NOMO-1 treated with DMSO at 0.1 percent for 48 hours (cell line): ENCODE measurements at regions not wholly inside any gene's neighbourhood (a gene's known extent, or its start where the extent isn't known, plus 50 kb on each side); places are given as distances from the start of the nearest gene placed in this dataset.

Source experiments
- DNase-seq: peaks from one replicate; lab custom pipeline; 2025; ENCODE audit not compliant: unreplicated experiment; lab: John Stamatoyannopoulos, UW

DNA sequence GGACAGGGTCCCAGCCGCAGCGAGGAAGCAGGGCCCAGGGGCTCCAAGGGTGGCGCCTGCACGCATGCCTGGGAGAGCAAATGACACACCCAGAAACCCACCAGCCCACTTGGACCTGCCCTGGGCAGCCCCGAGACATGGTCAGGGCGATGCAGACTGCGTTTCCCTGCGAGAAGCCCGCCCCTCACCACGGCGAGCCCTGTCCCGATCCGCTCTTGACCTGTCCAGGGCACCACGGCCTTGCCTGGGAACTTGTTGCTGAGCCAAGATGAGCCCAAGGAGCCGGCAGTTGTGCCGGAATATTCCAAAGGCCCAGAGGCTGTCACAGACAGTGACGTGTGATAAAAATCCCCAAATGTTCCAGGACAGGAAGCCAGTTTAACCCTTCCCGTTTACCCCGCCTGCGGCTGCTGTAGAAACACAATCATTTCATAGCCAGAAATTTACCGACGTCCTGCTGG lies 78.1 kb downstream of the SIK1 start:
- DNase-seq: no peak

DNA sequence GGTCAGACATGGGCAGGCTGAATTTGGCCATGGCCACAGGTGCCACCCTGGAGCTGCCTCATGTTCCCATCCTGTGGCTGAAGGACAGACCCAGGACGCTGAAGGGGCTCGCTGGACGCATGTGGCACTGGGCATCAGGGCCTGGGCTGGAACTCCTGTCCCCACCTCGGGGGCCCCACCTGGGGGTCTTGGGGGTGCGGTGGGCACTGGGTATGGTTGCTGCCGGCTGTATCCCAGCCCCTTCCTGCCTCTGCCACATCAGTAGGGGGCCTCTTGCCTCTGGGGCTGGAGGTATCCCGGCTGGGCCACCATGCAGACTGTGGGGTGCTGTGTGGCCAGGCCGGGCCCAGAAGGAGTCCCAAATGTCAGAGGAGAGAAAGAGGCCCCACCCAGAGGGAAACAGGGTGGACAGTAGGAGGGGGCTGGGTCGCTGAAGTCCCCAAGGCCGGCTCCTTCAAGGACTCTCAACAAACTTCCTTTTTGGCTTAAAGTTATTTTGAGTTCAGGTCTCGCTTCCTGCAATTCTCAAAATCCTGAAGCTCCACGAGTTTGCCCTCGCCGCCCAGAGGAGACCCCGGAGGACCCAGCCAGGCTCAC lies 78.7 kb downstream of the SIK1 start:
- no peak for DNase-seq

DNA sequence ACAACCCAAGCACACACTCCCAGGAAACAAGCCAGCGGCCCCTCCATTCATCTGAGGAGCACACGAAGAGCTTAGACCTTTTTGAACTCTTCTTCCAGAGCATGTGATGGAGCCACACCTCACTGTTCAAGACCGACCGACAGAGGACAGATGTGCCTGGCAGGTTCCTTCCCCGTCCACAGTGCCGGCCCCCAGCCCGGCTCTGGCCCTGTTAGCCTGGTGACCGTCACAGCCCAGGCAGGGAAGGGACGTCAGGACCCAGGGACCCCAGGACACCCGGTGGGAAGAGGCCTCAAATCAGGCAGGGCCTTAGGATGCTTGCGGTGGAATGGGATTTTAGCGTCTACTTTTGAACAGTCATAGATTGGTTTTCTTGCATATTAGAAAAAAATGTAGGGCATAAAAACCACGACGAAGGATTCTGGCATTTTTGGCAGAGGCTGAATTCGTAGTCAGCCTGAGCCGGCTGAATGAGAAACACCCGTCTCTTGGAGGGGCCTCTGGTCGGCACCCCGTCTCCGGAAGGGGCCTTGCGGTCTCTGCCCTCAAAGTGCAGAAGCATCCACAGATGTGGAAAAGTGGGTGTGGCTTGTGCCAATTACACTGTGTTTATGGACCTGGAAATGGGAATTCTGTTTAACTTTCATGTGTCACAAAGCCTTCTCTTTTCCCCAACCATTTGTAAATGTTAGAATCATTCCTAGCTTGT lies 79.3 kb downstream of the SIK1 start:
- no peak for DNase-seq

DNA sequence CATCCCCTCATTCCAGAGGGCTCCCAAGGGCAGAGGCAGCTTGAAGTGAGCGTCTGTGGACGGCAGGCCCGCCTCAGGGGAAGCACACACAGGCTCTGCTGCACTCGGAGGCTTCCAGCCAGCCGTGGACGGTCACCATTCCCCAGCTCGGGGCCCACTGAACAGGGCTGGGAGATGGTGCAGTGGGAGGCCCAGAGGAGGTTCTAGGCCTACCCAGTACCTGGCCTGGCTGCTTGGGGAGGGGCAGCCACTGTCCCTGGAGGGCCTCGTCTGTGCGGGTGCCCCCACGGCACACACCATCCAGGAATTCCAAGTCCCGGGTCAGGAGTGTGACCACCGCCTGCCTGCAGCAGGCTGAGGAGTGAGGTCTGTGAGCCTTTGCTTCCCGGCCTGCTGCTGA lies 80.4 kb downstream of the SIK1 start:
- DNase-seq: no peak

DNA sequence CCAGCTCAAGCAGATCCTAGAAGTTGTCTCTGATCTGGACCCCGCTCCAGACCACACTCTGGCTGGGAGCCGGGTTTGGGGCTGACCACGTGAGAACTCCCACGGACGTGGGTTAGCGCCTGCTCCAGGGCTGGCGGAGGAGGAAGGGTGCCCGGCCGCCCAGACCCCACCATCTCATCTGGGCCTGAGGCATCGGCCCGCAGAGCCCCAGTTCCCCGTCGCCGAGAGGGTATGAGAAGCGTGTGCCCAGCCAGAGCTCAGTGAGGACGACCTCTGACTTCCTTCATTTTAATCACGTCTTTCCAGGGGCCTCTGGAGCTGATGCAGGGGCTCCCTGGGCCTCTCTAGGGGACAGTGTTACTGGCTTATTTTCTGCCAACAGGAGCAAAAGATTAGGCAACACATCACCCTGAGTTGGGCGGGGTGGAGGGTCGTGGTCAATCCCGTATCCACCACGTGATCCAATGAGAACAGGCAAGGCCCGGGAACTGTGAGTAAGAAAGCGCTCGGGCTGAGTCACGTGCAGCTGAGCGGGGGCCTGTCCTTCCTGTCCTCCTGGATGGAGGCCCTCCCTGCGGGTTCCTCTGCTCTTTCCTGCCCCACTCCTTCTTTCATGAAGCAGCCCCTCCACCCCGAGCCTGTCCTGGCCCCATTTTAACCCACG lies 81.1 kb downstream of the SIK1 start:
- DNase-seq: peak; percentile 70

DNA sequence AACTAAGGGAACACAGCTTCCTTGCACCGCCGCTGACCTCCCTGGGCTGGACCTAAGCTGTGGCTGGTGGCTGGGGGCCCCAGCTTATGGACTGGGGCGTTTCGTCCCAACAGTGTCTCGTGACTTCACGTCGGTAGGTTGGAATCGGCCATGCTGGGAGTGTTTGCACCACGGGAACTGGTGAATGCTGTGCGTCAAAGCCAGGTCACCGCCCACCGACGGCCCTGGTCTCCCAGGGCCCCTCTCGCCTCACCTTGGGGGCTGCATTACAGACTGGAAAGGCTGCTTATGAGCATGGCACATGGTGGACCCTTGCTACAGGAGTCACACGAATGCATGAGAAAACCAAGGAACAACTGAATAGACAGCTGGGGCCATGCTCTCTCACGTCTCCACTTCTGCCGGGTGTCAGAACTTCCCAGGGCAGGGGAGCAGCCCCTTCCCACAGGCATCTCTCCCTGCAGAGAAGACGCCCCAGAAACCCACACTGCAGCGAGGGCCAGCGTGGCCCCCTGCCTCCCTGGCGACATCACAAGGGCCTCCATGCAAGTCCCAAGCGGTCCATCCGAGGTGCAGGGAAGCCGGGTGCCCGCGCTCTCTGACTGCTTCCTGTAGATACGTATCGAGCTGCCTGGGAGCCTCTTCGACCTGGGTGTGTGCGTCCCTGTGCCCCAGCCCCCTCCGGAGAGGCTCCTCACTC lies 81.7 kb downstream of the SIK1 start:
- DNase-seq: no peak

DNA sequence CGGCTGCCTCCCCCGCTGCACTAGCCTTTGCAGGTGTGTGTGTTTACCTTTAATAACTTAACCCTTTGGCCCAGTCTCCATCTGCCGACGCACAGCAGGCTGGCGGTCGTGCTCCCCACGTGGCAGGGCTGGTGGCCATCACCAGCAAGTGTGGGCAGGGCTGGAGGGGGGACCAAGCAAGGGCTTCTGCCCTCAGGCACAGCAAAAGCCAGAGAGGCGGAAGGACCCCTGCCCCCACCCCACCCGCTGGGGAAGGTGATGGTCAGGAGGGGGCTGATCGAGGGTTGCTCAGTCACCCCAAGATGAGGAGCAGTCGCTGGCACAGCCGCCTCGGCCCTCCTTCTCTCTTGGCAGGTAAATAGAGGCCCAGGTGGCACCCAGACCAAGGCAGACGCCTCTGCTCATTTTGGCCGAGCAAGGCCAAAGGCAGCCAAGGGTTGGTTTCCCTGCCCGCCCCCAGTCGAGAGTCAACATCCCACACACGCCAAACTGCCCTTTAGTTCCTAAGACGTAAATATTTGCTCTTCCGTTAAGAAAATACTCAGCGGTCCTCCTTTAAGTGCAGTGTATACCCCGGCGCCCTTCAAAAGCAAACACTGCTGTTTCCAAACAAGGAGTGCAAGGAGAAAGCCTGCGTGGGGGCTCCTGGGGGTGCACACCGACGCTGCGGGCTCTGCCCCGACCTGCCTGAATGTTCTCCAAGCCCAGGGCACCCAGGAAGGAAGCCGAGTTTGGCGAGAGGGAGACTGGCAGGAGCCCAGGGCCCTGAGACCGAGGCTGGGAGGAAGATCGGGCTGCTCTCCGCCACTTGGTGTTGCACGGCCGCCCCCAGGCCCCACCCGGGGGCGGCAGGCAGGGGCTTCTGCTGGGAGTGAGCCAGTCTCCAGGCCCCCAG lies 82.7 kb downstream of the SIK1 start:
- no peak for DNase-seq

DNA sequence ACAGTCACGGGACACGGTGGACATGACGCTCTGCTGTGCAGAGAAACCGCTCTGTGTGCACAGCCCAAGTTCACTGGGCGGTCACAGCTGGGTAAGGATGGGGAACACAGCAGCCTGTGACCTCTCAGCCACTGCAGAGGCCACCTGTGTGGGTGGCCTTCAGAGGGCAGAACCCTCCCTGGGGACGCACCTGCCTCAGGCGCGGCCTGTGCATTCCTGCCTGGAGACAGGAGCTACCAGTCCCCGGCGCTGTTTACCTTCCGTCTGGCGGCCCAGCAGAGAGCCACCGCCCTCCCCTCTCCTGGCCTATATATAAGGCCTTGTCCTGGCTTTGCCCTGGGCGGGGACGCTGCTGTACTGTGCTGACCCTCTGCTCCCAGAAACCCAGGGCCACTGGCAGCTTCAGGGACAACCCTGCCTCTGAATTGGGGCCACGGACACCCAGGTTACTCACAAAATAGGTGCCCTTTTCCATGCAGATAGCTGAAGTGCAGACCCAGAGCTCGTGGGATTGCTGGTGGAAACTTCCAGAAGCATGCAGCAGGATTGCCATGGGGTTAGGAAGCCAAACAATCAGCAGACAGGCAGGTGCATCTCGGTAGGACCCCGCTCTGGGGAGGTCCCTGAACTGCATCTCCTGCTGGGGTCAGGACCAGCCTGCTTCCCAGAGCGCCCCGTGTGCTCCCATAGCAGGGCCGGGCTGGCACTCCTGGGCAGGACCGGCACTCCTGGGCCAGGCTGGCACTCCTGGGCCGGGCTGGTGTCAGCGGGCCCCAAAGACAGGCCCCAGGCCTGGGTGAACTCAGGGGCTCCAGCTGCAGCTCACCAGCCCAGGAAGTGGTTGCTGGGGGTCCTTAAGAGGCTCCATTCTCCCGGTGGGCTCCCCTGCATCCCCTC lies 83.6 kb downstream of the SIK1 start:
- DNase-seq: no peak

DNA sequence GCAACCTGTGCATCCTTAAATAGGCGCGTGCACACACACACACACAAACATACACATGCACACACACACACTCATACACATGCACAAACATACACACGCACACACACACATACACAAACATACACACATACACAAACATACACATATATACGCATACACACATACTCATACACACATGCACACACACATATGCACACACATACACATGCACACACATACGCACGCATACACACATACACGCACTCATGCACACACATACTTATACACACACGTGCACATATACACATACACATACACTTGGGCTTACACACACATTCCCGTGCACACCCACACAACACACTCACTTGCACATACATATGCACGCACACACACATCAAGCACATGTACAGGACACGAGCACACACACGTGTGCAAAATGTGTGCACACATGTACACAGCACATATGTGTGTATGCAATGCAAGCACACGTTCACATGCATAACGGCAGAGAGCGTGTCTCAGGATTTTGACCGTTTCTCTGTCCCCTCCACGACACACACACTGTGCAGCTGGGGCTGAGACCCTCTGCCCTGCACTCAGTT lies 84.5 kb downstream of the SIK1 start:
- DNase-seq: no peak

DNA sequence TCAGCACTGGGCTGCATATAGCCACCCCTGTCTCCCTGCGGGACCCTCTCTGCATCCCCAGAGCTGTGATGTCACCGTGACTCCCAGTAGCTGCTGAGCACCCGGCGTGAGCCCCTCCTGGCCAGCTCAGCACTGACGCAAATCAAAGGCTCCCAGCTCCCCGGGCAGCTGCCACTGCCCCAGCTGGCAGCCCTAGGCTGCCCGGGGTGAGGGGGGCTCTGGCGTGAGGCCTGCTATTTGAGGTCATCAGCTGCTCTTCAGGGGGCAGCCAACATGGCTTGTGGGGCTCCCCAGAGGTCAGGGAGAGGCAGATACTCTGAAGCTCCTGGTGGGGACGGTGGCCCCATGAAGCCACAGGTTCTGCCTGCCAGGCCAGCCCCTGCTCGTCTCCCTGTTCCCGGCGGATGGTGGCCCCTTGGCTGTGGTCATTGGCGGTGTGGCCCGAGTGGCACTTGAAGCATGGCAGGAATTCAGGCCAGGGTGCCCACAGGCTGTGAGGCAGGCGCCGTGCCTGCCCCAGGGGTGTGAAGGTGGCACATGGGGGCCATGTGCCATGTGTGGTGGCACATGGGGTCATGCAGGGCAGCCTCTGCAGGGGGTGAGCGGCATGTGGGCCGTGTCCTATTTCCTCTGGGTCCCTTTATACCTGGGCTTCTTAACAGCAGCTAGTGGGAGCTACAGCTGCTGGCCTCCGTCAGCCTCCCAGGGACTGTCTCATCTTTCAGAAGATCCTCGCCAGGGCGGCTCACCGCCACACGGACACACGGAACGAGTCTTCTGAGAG lies 85.4 kb downstream of the SIK1 start:
- DNase-seq: no peak

DNA sequence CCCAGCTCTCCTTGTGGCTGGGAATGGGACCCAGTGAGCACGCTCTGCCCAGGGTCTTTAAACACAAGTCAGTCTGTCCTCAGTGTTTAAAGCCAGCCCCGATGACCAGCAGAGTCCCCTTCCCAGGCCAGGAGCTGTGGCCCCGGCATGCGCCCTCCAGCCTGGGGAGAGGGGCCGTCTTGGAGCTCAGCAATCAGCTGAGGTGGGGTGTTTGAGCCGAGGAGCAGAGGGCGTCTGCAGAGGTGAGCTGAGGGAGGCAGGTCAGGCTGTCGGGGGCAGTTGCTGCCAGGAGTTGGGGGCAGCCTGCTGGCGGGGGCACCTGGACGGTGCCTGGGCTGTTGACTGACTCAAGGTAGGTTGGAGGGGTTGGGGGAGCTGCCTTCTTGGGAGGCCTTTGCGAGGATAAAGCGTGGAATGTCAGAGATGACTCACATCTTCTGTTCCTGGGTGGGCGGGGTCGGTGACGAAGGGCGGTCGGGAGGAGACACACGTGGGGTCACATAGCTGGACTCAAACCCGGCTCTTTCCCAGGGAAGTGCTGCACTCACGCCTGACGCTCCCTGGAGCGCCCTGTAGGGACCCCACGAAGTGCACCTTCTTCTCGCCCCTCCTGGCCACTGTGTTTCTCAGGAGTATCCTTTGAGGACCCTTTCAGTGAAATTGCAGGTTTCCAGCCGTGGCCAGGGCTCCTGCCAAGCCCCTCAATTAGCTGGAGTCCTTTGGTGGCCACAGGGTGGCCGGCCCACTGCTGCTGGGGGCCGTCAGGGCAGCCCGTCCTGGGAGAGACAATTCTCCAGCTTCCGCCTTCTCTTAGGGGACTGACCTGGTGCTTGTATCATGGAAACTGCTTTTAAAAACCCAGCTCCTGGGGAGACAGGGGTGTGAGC lies 86.2 kb downstream of the SIK1 start:
- no peak for DNase-seq

DNA sequence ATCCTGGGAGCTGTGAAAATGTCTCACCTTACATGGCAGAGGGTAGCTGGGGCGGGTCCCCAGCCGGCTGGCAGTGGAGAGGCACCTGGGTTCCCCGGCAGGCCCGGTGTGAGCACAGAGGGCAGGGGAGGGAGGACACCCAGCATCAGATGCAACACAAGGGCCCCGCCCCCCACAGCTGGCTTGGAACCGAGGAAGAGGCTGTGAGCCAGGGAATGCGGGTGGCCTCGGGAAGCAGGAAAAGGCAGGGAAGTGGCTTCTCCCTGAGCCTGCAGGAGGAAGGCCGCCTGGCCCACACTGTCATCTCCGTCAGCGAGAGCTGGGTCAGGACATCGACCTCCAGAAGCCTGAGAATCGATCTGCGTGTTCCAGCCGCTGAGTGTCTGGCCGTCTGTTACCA lies 87.3 kb downstream of the SIK1 start:
- DNase-seq: no peak

DNA sequence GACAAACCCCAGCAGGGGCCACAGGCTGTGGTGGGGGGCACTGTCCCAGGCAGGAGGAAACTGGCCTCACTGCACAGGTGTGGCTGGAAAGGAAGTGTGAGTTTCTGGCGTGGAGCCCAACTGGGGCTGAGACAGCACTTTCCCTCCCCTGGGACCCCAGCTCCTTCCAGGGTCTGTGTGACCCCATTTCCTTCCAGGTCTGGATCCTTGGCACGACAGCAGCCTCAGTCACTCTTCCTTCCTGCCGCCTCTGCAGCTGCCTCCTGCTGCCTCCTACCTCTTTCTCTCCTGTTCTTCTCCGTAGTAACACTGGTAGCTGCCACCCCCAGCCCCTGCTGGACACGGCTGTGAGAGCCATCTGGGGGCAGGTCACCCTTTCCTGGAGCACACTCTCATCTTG lies 88.0 kb downstream of the SIK1 start:
- DNase-seq: no peak

DNA sequence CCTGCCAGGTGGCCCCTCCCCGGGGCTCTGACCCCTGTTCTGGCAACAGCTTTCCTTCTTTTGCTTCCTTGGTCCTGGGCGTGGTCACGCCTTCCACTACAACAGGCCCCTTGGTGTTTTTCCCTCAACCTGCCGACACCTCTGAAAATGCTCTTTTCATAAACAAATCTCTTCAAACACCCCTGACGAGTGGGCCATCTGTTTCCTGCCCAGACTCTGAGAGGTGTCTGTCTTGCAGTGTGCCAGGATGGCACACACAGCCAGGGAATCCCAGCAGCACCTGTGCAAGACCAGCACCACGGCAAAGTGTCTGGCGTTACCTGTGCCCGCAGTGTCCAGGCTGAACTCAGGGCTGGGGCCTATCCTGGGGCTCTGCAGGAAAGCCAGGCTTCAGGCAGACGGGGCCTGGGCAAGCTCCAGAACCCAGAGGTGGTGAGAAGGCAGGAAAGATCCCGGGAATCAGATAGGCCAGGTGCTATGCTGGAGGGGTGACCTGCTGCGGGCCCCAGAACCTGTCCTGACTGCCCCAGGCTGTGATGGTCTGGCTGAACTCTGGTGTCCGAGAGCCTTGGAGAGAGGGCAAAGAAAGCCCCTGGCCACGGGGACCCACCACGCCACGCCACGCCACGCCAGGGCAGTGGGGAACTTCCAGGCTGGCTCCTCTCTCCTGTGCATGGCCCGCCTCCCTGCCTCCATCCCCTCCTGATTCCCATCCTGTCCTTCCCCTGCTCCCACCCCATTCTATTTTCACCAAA lies 88.9 kb downstream of the SIK1 start:
- DNase-seq: no peak

DNA sequence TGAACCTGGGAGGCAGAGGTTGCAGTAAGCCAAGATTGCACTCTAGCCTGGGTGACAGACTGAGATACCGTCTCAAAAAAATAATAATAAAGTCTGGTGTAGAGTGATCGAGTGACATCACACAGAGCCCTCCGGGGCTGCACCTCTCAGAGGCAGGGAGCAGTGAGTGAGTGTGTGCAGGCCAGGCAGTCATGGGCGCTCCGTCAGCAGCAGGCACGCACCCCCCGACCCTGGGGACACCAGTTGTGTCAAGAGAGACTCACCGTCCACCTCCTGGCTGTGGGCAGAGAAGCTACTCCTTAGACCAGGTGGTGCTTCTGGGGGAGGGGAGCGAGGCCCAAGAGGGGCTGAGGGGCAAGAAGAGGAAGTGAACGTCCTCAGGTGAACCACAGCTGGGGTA lies 91.8 kb downstream of the SIK1 start:
- no peak for DNase-seq

DNA sequence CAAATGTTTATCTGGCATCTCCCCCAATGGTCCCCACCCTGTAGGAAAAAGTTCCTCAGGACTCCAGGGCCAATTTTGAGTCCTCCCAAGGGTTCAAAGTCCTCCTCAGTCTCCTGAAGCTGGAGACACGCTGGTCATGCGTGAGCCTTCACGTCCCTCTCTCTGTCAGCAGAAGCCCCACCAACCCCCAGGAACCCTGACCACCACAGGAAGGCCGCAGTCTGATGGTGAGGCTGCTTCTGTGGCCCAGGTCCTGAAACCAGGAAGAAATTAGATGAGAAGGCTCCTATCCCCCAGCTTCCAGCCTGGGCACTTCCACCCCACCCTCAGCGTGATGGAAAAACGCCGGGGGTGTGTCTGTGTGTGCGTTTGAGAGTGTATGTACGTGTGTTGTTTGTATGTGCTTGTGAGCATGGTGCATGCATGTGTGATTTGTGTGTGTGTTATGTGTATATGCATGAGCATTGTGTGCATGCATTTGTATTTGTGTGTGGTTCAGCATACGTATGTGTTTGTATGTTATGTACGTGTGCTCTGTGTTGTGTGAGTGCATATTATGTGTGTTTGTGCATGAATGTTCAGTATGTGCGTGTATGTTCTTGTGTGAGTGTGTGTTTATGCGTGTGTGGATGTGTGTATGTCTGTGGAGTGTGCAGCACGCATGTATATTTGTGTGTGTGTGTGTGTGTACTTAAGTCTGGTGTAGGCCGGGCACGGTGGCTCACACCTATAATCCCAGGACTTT lies 92.5 kb downstream of the SIK1 start:
- DNase-seq: no peak
